Upper lobe of left lung (tissue), 4 donors: ENCODE measurements at regions not wholly inside any gene's neighbourhood (a gene's known extent, or its start where the extent isn't known, plus 50 kb on each side); places are given as distances from the start of the nearest gene placed in this dataset.

Experiments
- POLR2A ChIP-seq, 4 donors: fragments of 450-650 bp; IDR thresholded peaks; one replicate each; pipeline ENCODE4 v1.5.1; 2016 to 2017; ENCODE audit warnings: antibody characterized with exemption in 4 of 4, mild to moderate bottlenecking in 2 of 4
- POLR2AphosphoS5 ChIP-seq, 2 donors: sonication (generic); formaldehyde crosslinking; IDR thresholded peaks; one replicate each; pipeline ENCODE4 v1.5.1; 2017; ENCODE audit warnings: antibody characterized with exemption in 2 of 2
- TF ChIP-seq, protein P1 (sequence below), 6 experiments: fragments of 450-650 bp in 4 of 6; fragments of 200-600 bp in 2 of 6; sonication (generic) in 2 of 6; IDR thresholded peaks; one replicate each; pipeline ENCODE4 v1.5.1; 2016 to 2019; ENCODE audit warnings: antibody characterized with exemption in 6 of 6

DNA sequence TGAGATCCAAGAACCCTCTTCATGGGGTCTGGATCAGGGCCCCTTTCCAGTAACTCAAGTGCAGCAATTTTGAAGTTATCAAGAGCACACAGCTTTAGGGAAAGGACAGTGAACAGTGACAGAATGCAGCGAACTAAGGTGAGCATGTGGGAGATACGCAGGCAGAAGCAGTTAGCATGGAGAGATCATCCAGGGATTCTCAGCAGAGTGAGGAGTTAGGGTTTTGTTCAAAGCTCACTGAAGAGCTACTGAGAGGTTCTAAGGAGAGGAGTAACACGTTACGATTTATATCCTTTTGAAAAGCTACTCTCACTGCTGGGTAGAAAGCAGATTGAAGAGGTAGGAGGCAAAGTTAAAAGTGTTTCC is 83.6 kb upstream of the MPP7 start:
- TF ChIP-seq POLR2A (IDR thresholded peaks at IDR 0.05) (no peak), POLR2AphosphoS5 (IDR thresholded peaks at IDR 0.05) (no peak)
- TF ChIP-seq, protein P1, sequence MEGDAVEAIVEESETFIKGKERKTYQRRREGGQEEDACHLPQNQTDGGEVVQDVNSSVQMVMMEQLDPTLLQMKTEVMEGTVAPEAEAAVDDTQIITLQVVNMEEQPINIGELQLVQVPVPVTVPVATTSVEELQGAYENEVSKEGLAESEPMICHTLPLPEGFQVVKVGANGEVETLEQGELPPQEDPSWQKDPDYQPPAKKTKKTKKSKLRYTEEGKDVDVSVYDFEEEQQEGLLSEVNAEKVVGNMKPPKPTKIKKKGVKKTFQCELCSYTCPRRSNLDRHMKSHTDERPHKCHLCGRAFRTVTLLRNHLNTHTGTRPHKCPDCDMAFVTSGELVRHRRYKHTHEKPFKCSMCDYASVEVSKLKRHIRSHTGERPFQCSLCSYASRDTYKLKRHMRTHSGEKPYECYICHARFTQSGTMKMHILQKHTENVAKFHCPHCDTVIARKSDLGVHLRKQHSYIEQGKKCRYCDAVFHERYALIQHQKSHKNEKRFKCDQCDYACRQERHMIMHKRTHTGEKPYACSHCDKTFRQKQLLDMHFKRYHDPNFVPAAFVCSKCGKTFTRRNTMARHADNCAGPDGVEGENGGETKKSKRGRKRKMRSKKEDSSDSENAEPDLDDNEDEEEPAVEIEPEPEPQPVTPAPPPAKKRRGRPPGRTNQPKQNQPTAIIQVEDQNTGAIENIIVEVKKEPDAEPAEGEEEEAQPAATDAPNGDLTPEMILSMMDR (IDR thresholded peaks at IDR 0.05), result no peak
